T-helper 1 cell treated with Interleukin-12 subunit alpha and Interleukin-12 subunit beta and Interleukin-4 antibody, amounts not matched to agents 30 ng/mL and 1 ng/mL, for 36 hours (primary cell): ENCODE measurements at regions not wholly inside any gene's neighbourhood (a gene's known extent, or its start where the extent isn't known, plus 50 kb on each side); places are given as distances from the start of the nearest gene placed in this dataset.

Source experiments
- intact Hi-C: fragments of 100-400 bp; cut with micrococcal nuclease; formaldehyde crosslinking; loops from one replicate; pipeline ENCODE4 v1.15.1; 2024

DNA sequence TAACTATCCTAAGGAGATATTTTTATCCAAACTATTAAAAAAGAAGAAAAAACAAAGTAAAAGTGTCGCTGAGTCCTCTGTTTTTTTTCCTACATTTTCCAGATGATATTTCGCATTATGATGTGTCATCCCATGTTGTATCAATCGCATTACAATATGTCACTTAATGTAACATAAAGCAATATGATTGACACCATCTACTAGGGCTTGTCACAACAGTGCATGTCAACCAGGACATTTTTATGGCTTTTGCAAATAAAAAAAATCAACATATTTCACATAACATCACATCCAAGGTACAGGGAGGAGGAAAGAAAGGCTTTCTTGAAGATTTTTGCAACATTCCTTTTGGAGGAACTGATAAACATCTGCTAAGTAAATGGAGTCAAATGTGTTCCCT is 308.9 kb downstream of the ETAA1 start:
- intact Hi-C loops = no loop called here

DNA sequence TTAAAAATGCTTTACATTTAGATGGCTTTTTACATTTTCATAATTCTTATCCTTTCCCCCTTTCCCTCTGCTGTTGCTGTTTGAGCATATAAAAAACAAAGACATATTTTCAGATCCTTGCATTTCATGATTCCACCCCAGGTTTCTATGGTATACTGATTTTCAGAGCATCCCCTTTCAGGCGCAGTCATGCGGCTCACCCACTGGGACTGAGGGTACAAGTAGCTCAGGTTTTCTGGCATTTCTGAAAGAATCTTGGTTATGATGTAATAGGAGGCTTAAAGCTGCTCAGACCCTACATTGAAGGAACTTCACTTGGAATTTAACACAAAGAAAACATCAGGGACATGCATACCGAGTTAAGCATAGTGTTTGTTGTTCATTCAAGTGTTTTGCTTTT is 310.8 kb downstream of the ETAA1 start:
- intact Hi-C loops = no loop called here

DNA sequence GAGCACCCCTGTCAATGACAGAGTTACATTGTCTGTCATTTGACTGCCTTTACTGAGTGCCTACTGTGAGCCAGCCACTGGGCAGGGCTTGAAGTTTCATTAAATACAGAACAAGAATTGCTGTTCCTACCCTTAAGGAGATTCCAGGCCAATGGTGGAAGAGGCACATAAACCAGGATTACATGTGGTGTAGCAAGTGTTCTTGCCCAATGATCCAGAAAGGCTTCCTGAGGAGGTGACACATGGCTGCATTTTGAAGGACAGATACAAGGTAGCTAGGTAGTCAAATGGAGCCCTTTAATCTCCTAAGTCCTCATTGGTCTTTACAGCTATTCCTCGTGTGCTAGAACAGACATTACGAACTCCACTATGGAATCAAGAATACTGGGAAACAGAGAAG is 312.7 kb downstream of the ETAA1 start:
- intact Hi-C loops = no loop called here

DNA sequence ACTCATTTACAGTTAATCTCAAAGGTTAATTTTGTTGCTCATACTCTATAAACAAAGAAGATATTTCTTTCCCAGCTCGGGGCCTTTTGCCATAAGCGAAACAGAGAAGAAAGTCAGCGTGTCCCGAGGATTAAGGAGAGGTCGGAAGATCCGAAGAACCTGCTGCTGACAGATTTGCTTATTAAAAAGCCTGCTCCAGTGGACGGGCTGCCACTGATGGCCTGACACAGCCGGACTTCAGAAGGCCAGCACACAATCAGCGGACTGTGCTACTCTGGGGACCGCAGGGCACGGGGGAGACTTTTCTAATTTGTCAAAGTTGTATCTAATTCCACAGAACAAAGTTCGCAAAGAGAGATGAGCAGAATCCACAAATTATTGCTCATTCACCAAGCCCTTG is 315.4 kb downstream of the ETAA1 start:
- intact Hi-C loops = no loop called here

DNA sequence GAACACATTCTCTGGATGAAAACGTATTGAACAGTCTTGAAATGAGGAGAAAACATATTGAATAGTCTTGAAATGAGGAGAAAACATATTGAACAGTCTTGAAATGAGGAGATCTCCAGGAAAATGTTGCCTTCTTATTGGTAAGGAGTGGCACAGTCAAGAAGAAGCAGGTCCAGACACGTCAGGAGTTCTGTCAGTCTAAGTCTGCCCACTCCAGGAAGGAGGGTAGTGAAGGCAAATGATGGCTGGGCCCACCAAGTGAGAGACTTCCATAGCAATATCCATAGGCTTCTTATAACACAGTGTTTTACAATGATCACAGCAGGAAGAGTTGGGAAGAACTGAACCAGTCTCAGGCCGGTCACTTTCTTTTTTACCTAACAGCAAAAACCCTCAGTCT is 316.2 kb downstream of the ETAA1 start:
- intact Hi-C loops = no loop called here

DNA sequence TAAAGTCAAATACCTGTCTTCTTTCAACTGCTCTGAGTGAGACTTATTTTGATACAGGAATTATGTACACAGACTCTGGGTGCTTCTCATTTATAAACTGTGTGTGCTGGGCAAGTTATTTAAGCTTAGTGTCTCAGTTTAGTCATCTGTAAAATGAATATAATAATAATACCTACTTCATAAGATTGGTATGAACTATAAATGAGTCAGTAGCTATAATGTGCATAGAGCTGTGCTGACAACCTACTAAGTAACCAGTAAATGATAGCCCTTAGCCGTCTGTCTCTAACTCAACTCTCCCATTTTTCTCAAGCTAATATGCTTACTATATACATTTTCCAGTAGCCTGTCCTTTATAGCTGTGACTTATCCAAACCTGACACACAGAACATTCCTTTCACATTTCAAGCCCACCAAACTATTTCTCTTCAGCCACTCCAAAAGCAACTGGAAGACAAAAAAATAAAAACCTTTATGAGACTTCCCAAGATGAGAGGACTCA is 319.8 kb downstream of the ETAA1 start:
- intact Hi-C loops = no loop called here

DNA sequence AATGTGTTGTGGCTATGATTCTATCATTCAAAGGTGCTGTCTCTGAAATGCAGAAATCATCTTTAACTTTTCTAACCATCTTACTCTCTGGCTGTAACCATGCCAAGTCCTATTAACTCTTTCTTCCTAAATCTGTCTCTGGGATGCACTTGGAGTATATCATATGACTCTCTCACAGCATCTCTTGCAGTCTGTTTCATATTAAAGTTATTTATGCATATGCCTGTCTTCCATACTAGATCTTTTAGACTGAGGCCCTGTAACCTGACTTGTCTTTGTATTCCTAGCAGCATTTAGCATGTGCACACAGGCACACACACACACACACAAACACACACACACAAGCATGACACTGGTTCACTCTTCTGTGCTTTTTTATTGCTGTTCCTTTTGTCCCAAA is 320.6 kb downstream of the ETAA1 start:
- intact Hi-C loops = no loop called here

DNA sequence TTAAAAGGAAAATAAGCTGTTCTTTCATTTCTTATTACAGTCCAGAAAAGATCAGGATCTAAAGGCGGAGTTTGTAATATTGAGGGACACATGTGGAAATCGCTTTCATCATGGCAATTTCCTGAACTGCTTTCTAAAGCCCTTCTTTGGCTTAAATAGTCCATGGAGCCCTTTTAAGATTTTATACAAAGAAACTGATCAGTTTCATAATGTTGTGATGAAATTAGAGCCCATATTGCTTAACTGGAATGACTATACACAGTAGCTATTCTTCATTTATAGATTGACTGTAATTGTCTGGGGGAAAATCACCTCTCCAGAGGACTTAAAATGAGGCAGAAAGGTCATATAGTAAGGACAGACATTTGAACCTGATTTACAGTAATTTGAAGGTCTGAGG is 322.2 kb downstream of the ETAA1 start:
- intact Hi-C loops = no loop called here

DNA sequence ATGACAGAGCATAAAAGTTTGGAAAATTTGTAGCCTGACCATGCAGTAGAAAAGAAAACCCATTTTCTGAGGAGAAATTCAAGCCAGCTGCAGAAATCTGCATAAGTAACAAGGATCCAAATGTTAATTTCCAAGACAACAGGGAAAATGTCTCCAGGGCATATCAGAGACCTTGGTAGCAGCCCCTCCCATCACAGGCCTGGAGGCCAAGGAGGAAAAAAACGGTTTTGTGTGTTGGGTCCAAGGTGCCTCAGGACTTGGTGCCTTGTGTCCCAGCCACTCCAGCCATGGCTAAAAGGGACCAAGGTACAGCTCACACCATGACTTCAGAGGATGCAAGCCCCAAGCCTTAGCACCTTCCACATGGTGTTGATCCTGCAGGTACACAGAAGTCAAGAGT is 324.4 kb downstream of the ETAA1 start:
- intact Hi-C loops = no loop called here

DNA sequence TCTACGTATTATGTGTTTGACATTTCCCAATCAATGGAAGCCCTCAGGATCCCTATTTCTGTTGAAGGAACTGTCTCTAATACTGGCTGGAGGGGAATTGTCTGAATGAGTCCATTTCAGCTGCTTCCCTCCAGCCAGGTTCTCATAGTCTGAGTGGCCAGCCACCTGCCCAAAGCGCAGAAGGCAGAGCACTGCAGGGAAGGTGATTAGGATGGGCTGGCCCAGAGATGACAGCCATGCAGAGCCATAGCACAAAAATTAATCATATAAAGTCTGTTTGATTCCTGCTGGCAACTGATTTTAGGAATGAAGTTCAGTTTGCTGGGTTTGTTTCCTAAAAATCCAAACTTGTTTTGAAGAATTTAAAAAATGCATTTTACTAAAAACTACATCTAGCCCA is 327.1 kb downstream of the ETAA1 start:
- intact Hi-C loops = no loop called here

DNA sequence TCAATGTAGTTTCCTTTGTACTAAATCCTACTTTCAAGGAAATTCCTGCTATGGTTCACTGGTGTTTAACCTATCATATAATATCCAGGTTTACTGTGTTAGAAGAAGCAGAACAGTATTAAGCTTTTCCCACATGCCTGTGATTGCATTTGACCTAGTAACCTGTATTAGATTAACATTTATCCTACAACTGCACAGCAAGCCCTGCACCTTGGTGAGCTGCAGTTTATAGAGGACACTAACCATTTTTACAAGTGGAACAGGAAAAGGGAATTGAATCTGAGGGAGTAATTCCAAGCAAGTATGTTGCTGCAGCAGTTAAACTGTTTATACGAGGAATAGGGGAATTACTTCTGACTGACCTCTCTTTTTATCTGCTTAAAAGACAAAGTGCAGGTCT is 328.6 kb downstream of the ETAA1 start:
- intact Hi-C loops = no loop called here

DNA sequence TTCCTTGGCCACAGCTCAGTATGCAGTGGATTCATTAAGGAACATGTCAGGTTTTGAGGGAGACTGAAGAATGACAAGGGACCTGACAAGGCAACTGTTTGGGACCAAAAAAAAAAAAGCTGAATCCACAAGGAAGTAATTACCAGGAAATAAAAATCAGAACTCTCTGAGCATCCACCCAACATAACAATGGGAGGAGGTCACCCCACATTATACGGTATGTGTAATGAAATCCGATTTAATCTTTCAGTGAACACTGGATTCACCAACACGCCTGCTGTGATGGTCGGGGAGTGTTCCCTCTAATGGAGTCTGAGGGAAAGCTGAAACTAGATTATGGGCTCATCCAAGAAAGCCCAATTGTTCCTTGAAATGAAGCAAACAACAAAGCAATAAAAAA is 329.3 kb downstream of the ETAA1 start:
- intact Hi-C loops = no loop called here

DNA sequence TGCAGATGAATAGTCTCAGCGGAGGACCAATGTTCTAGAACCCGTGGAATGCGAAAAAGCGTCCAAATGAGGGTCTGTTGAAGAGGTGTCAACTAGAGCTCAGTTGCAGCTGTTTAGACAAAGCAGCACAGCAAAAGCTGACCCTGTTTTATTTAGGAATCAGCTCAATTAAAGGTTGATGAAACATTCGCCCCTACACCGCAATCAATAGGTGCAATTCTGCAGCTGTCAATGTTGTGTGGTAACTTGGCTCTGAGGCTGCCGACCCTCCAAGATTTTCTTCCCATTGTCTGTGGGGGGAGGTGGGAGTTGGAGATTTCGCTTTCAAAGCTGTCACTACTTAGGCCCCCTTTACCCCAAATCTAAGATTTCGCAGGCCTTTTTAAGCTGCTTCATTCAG is 330.0 kb downstream of the ETAA1 start:
- intact Hi-C loops = no loop called here

DNA sequence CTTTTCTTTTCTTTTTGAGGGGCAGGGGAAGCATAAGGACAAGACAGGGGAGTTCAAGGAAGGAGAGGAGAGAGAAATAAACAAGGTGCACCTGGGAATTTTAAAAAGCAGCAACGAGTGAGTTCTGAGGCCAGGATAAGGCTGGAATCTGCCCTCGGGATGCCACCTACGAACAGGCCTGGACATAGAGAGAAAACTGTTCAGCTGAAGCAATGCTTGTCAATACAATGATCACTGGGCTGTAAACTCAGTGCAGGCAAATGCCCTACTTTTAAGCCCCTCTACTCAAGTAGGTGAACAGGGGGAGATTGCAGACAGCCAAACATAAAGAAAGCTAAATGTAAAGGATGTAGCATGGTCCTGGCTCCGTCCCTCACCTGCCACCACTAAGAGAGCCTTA is 330.5 kb downstream of the ETAA1 start:
- intact Hi-C loops = no loop called here

DNA sequence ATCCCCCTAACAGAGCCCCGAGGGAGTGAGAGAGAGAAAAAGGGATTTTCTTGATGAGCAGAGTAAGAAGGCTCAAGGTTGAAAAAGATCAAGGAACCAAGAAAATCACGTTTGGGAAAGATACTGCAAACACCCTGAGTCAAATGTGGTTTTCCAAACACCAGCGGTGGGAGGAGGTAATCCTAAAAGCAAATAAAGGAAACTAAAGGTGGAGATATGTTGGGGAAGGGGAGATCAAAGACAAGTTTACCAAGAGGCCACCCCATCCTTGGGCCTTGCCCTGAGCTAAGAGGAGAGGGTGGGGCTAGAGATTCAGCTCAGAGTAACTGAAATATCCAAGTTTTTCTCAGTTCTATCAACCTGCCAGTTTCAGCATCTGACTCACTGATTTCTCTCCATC is 332.3 kb downstream of the ETAA1 start:
- intact Hi-C loops = no loop called here

DNA sequence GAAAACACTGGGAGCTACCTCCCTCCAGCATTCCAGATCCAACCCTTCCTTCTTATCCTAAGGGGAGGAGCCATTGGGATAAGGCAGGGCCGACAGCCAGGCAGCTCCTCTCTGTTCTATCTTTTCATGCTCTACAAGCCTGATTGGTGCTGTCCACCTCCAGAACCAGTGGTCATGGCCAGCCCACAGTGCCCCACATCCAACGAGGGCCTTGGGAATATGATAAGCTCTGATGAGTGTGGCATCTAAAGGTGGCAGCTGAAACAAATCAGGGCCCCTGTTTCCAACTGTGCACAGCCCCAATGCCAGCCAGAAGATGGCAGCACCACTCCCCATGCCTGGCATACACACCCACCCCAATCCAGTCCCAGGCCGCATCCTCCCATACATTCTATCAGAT is 329.3 kb downstream of the C1D start:
- intact Hi-C loops = loop anchor here (1.0 kb wide), 1 partner anchor 298 kb away; no protein-coding TSS in a partner anchor

DNA sequence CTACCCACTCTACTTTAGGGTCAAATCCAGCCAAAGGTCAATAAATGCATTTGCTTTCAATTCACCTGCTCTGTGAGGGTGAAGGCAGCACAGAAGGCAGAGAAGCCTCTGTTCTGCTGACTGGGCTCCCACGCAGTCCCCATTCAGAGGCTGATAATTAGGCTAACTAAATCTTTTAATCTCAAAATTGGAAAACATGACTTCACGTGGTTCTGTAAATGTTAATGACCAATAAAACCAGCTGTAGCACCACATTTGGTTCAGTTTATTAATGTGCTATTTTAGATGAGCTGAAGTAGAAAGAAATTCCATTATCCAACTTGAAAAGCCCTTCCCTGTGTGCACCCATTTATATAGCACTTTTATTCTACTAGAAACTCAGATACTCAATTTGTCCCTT is 310.6 kb downstream of the C1D start:
- intact Hi-C loops = no loop called here

DNA sequence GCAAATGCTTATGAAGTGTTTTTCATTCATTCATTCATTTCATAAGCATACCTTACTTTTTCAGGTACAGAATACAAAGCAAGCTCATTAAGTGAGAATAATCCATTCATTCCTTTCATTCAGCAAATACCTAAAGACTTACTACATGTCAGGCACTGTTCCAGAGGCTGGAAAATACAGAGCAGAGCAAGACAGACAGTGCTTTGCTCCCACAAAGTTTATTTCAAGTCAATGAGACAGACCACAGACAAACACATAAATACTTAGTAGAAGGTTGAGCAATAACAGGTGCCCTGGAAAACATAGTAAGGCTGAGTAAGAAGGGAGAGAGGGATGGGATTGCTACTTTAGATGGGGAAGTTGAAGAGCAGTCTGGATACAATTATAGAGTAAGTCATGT is 309.8 kb downstream of the C1D start:
- intact Hi-C loops = no loop called here

DNA sequence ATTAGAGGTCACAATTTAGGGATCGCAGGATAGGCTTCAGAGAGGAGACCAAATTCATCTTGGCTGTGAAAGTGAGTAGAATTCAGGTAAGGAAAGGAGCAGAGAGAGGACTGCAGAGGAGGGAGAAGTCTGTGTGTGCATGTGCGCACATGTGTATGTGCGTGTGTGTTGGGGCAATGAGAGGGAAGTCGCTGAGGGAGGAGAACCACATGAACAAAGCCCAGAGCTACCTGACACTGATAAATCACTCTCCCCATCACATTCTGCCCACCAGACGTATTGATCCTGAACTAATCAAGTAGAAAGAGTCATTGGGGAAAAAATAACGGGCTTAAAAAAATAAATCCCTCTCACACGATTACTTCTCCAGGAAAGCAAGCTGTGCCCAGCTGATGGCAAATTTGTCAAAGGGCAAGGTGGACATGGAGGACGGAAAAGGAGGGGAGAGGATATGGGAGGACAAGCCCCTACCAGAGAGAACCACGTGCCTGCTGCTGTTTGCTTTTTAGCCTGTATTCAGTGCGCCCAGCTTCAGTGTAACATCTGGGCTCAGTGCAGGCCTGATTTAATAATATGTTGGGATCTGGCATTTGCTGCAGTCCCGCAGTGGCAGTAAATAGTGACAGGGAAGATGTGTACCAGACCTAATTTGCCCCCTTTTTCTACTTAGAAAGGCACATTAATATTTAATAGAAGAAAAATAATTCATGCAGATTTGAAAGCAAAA is 307.5 kb downstream of the C1D start:
- intact Hi-C loops = no loop called here

DNA sequence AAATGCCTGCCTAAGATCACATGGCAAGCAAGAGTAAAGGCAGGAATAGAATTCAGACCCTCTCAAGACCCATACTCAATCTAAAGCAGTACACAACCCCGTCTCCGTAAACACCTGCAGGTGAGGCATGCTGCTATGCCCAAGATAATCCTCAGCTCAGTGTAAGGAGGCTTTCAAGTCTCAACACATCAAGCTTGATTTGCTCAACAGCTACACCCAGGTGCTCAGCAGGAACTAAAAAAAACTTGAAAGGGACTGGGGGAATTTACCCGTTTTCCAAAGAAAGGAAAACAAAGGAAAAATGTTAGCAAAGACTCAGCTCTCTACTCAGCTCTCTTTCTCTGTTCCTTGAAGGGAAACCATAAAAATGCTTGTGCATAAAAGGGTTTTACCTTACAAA is 301.8 kb downstream of the C1D start:
- intact Hi-C loops = no loop called here

DNA sequence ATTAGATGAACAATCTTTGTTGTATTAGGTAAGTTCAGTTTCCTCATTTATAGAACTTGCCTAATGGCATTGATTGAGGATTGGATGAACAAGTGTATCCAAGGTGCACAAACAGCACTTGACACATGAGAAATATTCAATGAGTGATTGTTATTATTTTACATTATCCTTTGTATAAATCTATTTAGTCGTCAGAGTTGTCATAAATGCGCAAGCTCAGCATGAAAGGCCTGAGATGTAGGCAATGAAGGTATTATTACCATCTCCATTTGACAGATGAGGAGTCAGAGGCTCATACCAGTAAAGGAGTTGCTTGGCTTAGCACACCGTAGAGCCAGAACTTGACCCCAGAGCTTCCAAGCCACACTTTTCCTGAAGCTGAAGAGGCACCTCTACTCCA is 291.4 kb downstream of the C1D start:
- intact Hi-C loops = no loop called here

DNA sequence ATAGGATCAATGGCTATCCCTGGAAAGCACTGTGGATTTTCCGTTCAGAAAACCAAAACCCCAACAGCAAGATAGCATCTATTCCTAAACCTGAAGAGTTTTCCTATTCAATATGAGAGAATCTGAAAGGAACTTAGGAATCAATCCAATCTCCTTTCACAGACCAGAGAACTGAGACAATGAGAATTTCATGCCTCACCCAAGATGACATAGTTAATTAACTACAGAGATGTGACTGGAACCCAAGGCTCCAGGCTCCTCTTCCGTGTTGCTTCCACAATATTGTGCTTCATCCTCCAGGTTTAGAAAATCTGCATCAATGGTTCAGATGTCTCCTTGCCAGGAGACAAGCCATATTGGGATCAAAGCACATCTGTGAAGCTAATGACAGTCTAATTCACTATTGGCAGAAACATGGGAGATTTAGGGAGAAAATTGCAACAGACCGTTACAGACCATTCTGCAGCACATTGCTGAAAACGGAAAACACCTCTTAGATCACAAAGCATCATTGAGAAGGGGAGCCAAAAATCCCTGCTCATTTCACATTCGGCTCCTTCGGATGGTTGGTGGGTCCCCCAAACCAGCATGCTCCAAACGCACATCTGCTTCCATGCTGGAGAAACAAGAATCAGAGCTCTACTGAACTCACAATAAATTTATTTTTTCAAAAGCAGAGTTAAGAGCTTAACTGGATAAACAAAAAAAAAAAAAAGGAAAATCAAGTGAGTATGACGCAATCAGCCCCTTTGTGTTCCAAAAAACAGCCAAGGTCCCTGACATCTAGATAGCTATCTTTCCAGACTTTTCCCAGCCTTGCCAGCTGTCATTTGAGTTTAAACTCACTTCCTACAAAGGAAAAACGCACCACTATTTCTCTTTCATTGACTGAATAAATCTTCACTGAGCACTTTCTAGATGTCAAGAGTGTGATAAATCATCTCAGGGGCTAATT is 290.3 kb downstream of the C1D start:
- intact Hi-C loops = no loop called here

DNA sequence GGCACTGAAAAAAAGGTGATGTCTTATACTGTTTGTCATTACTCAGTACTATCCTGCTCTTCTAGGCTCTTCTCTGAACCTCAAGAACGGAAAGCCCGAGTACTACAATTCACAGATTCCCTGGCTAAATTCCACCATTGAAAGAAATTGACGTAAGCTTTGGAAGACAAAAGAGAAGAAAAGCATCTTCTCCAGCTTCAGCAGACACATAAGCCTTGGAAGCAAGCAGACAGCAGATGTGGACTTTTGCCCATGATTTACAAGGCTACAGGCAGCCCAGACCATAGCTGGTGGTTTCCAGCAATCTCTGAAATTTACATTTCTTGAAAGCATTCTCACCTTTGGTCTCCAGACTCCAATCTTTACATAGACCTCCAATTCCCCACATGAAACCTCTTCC is 289.0 kb downstream of the C1D start:
- intact Hi-C loops = no loop called here
